Ectodermal cell (in vitro differentiated cells): ENCODE measurements at regions not wholly inside any gene's neighbourhood (a gene's known extent, or its start where the extent isn't known, plus 50 kb on each side); places are given as distances from the start of the nearest gene placed in this dataset.

Source experiments
- H3K27ac ChIP-seq: 2 replicates; pipeline ENCODE4 v1.7.0; 2013; ENCODE audit warnings: mild to moderate bottlenecking, low read depth, low read length; ENCODE audit not compliant: insufficient read depth, poor library complexity, severe bottlenecking
- H3K27me3 ChIP-seq: 2 replicates; pipeline ENCODE4 v1.7.0; 2013; ENCODE audit warnings: mild to moderate bottlenecking, low read length; ENCODE audit not compliant: insufficient read depth, control insufficient read depth, poor library complexity, severe bottlenecking
- H3K36me3 ChIP-seq: one replicate; pipeline ENCODE4 v1.7.0; 2013; ENCODE audit warnings: low read length; ENCODE audit not compliant: control insufficient read depth, insufficient read depth
- H3K4me1 ChIP-seq: one replicate; pipeline ENCODE4 v1.7.0; 2013; ENCODE audit warnings: low read length; ENCODE audit not compliant: control insufficient read depth, insufficient read depth
- H3K4me3 ChIP-seq: 2 replicates; pipeline ENCODE4 v1.7.0; 2013; ENCODE audit warnings: low read depth, low read length, control low read depth; ENCODE audit not compliant: insufficient read depth
- H3K9me3 ChIP-seq: 2 replicates; pipeline ENCODE4 v1.7.0; 2013; ENCODE audit warnings: mild to moderate bottlenecking, low read length, moderate library complexity; ENCODE audit not compliant: control insufficient read depth
- WGBS, 2 experiments: methylation state at CpG; one replicate each; pipeline ENCODE4 v1.1.7; 2013; ENCODE audit warnings: missing lambda C conversion rate in 2 of 2; 5-methylcytosine and 5-hydroxymethylcytosine counted together

GRCh38 chr7:145497911-145498525 lies 618.6 kb upstream of the CNTNAP2 start:
- Histone ChIP-seq H3K4me3 (no peak overlapping the region), H3K27me3 (no peaks in the 10 kb centered on the region), H3K4me1 (no peaks in the 10 kb centered on the region), H3K9me3 (no peaks in the 10 kb centered on the region), H3K36me3 (no peaks in the 10 kb centered on the region), H3K27ac (no peak overlapping the region)
- 69 to 82% methylated on average over 3 of the region's 3 CpGs for WGBS, 2 experiments

- no peak overlapping the region for H3K27ac ChIP-seq
- no peak overlapping the region for H3K4me3 ChIP-seq
- WGBS, 2 experiments = 81 to 91% methylated on average over 1 of the region's 1 CpG
- no peaks in the 10 kb centered on the region for H3K36me3 ChIP-seq
- no peaks in the 10 kb centered on the region for H3K9me3 ChIP-seq
- no peaks in the 10 kb centered on the region for H3K27me3 ChIP-seq
- H3K4me1 ChIP-seq = no peaks in the 10 kb centered on the region
Measured at GRCh38 chr7:145490356-145490755, 626.2 kb upstream of the CNTNAP2 start.

- Histone ChIP-seq H3K27ac (no peak overlapping the region), H3K9me3 (no peaks in the 10 kb centered on the region), H3K27me3 (no peaks in the 10 kb centered on the region), H3K36me3 (no peaks in the 10 kb centered on the region), H3K4me3 (no peak overlapping the region), H3K4me1 (no peaks in the 10 kb centered on the region)
Measured at GRCh38 chr7:145489609-145490008, 627.0 kb upstream of the CNTNAP2 start.

GRCh38 chr7:145488816-145489215 lies 627.8 kb upstream of the CNTNAP2 start:
- no peaks in the 10 kb centered on the region for H3K36me3 ChIP-seq
- H3K27me3 ChIP-seq = no peaks in the 10 kb centered on the region
- no peaks in the 10 kb centered on the region for H3K9me3 ChIP-seq
- no peak overlapping the region for H3K27ac ChIP-seq
- WGBS, 2 experiments = 63 to 70% methylated on average over 2 of the region's 2 CpGs
- no peak overlapping the region for H3K4me3 ChIP-seq
- H3K4me1 ChIP-seq = no peaks in the 10 kb centered on the region

GRCh38 chr7:145481985-145482384 lies 634.6 kb upstream of the CNTNAP2 start:
- Histone ChIP-seq H3K27ac (no peak overlapping the region), H3K4me1 (no peaks in the 10 kb centered on the region), H3K9me3 (no peaks in the 10 kb centered on the region), H3K27me3 (no peaks in the 10 kb centered on the region), H3K4me3 (no peak overlapping the region), H3K36me3 (no peaks in the 10 kb centered on the region)
- WGBS, 2 experiments = 74 to 77% methylated on average over 3 of the region's 3 CpGs

GRCh38 chr7:145478541-145478940 lies 638.1 kb upstream of the CNTNAP2 start:
- Histone ChIP-seq H3K4me1 (no peaks in the 10 kb centered on the region), H3K9me3 (no peaks in the 10 kb centered on the region), H3K27me3 (no peaks in the 10 kb centered on the region), H3K36me3 (no peaks in the 10 kb centered on the region), H3K27ac (no peak overlapping the region), H3K4me3 (no peak overlapping the region)
- 87 to 91% methylated on average over 3 of the region's 3 CpGs for WGBS, 2 experiments

GRCh38 chr7:145474009-145474686 lies 638.3 kb upstream of the TPK1 start:
- Histone ChIP-seq H3K9me3 (no peaks in the 10 kb centered on the region), H3K4me1 (no peaks in the 10 kb centered on the region), H3K27ac (no peak overlapping the region), H3K27me3 (no peaks in the 10 kb centered on the region), H3K4me3 (no peak overlapping the region), H3K36me3 (no peaks in the 10 kb centered on the region)
- WGBS, 2 experiments = 73 to 79% methylated on average over 7 of the region's 7 CpGs

- Histone ChIP-seq H3K4me1 (no peaks in the 10 kb centered on the region), H3K27me3 (no peaks in the 10 kb centered on the region), H3K9me3 (no peaks in the 10 kb centered on the region), H3K4me3 (no peak overlapping the region), H3K36me3 (no peaks in the 10 kb centered on the region), H3K27ac (no peak overlapping the region)
- 100% methylated on average over 1 of the region's 2 CpGs for WGBS, 2 experiments
Measured at GRCh38 chr7:145471883-145472282, 636.0 kb upstream of the TPK1 start.

- WGBS, 2 experiments = 91 to 94% methylated on average over 1 of the region's 1 CpG
- Histone ChIP-seq H3K4me1 (no peaks in the 10 kb centered on the region), H3K27ac (no peak overlapping the region), H3K9me3 (no peaks in the 10 kb centered on the region), H3K36me3 (no peaks in the 10 kb centered on the region), H3K27me3 (no peaks in the 10 kb centered on the region), H3K4me3 (no peak overlapping the region)
Measured at GRCh38 chr7:145464287-145464686, 628.4 kb upstream of the TPK1 start.

- H3K9me3 ChIP-seq = no peaks in the 10 kb centered on the region
- no peak overlapping the region for H3K4me3 ChIP-seq
- H3K27ac ChIP-seq = no peak overlapping the region
- no peaks in the 10 kb centered on the region for H3K4me1 ChIP-seq
- no peaks in the 10 kb centered on the region for H3K27me3 ChIP-seq
- WGBS, 2 experiments = 91 to 93% methylated on average over 4 of the region's 4 CpGs
- H3K36me3 ChIP-seq = no peaks in the 10 kb centered on the region
Measured at GRCh38 chr7:145462463-145462862, 626.6 kb upstream of the TPK1 start.
